Endothelial cell of umbilical vein (primary cell): ENCODE measurements at regions not wholly inside any gene's neighbourhood (a gene's known extent, or its start where the extent isn't known, plus 50 kb on each side); places are given as distances from the start of the nearest gene placed in this dataset.

Experiments
- BruUV-seq: library from RNA; stranded (reverse); fragments of 400-500 nt; replicated peaks from 2 replicates; lab custom pipeline; 2021; lab: Mats Ljungman, UMichigan
- CTCF ChIA-PET: fragments of 300-600, 350-600 bp; sonication (Branson Sonifier 250); formaldehyde crosslinking; loops from one replicate; lab custom pipeline; 2021; ENCODE audit warnings: antibody characterized with exemption, inconsistent platforms; lab: Charles Lee
- POLR2A ChIA-PET: fragments of 300-600, 350-600 bp; sonication (Branson Sonifier 250); formaldehyde crosslinking; loops from one replicate; lab custom pipeline; 2021; ENCODE audit warnings: antibody characterized with exemption, inconsistent platforms; lab: Charles Lee
- DNase-seq: peaks from one replicate; pipeline ENCODE4 v3.0.0-alpha.2; 2011; ENCODE audit warnings: low read depth, low spot score
- FAIRE-seq: peaks from 2 replicates; lab custom pipeline; 2011; peaks lifted over from hg19 to GRCh38; lab: Jason Lieb, UNC
- H2AFZ ChIP-seq: 2 replicates; pipeline ENCODE4 v1.6.0; 2012; ENCODE audit warnings: low read depth, low read length, control low read depth, inconsistent platforms
- H3K27ac ChIP-seq: 2 replicates; pipeline ENCODE4 v1.5.1; 2011; ENCODE audit warnings: low read depth, mild to moderate bottlenecking, control low read depth, low read length, moderate library complexity; ENCODE audit not compliant: insufficient read depth
- H3K27me3 ChIP-seq, 2 experiments: 2 replicates each; pipeline versions ENCODE4 v1.6.0 to v1.6.1; 2011; ENCODE audit warnings: low read length in 2 of 2, mixed read lengths in 1 of 2; ENCODE audit not compliant: control insufficient read depth in 2 of 2, insufficient read depth in 2 of 2
- H3K36me3 ChIP-seq, 2 experiments: 2 replicates in 1 of 2; 3 replicates in 1 of 2; pipeline ENCODE4 v1.5.1; 2011; ENCODE audit warnings: low read length in 2 of 2, mild to moderate bottlenecking in 1 of 2, moderate library complexity in 1 of 2; ENCODE audit not compliant: control insufficient read depth in 2 of 2, insufficient read depth in 2 of 2; ENCODE audit errors: extremely low read depth in 1 of 2
- H3K4me1 ChIP-seq: 3 replicates; pipeline ENCODE4 v1.5.1; 2011; ENCODE audit warnings: mild to moderate bottlenecking, low read length; ENCODE audit not compliant: control insufficient read depth, insufficient read depth; ENCODE audit errors: extremely low read depth
- H3K4me2 ChIP-seq: 2 replicates; pipeline ENCODE4 v1.6.1; 2011; ENCODE audit warnings: low read length, control low read depth, mixed read lengths; ENCODE audit not compliant: insufficient read depth
- H3K4me3 ChIP-seq, 3 experiments: fragments of 200-600 bp in 1 of 3; sonication (generic), shearing (Covaris generic) in 1 of 3; replicated peaks in 1 of 3; 2 replicates each; pipeline ENCODE4 v1.5.1; 2011 to 2016; ENCODE audit warnings: control low read depth in 3 of 3, low read length in 3 of 3, mild to moderate bottlenecking in 2 of 3, inconsistent platforms in 1 of 3, low read depth in 1 of 3, moderate library complexity in 1 of 3; ENCODE audit not compliant: insufficient read depth in 1 of 3
- H3K79me2 ChIP-seq: 2 replicates; pipeline ENCODE4 v1.6.0; 2012; ENCODE audit warnings: low read length, inconsistent platforms; ENCODE audit not compliant: control insufficient read depth, insufficient read depth
- H3K9ac ChIP-seq: replicated peaks from 2 replicates; pipeline ENCODE3; 2011; ENCODE audit warnings: low read length, control low read depth; ENCODE audit not compliant: insufficient read depth; ENCODE audit errors: extremely low read depth
- H3K9me1 ChIP-seq: replicated peaks from 3 replicates; pipeline ENCODE4 v1.6.0; 2011; ENCODE audit warnings: mild to moderate bottlenecking, low read length; ENCODE audit not compliant: control insufficient read depth, insufficient read depth; ENCODE audit errors: extremely low read depth
- H3K9me3 ChIP-seq: replicated peaks from 2 replicates; pipeline ENCODE4 v1.5.1; 2012; ENCODE audit warnings: low read length, inconsistent platforms; ENCODE audit not compliant: control insufficient read depth, insufficient read depth
- H4K20me1 ChIP-seq: replicated peaks from 2 replicates; pipeline ENCODE3; 2011; ENCODE audit warnings: mild to moderate bottlenecking, low read length; ENCODE audit not compliant: control insufficient read depth, insufficient read depth; ENCODE audit errors: extremely low read depth
- EZH2 ChIP-seq: IDR thresholded peaks from 2 replicates; pipeline ENCODE4 v1.6.1; 2012; ENCODE audit warnings: borderline replicate concordance, low read depth, mild to moderate bottlenecking, moderate library complexity, low read length, inconsistent platforms; ENCODE audit not compliant: severe bottlenecking
- FOS ChIP-seq: IDR thresholded peaks from 2 replicates; pipeline ENCODE4 v1.6.1; 2011; ENCODE audit warnings: mild to moderate bottlenecking, low read length, moderate library complexity, borderline replicate concordance; ENCODE audit not compliant: insufficient read depth
- GATA2 ChIP-seq: IDR thresholded peaks from 2 replicates; pipeline ENCODE4 v1.7.0; 2011; ENCODE audit warnings: low read depth, mild to moderate bottlenecking, moderate library complexity, mixed read lengths, low read length; ENCODE audit not compliant: insufficient read length, insufficient read depth
- JUN ChIP-seq: IDR thresholded peaks from 2 replicates; pipeline ENCODE4 v1.6.1; 2011; ENCODE audit warnings: borderline replicate concordance, low read depth; ENCODE audit not compliant: insufficient read length, insufficient read depth
- MYC ChIP-seq: IDR thresholded peaks from one replicate; pipeline ENCODE4 v1.6.1; 2011; ENCODE audit warnings: mild to moderate bottlenecking, low read depth, low read length
- POLR2A ChIP-seq: IDR thresholded peaks from 2 replicates; pipeline ENCODE4 v1.6.1; 2012; ENCODE audit warnings: low read depth, mild to moderate bottlenecking, control low read depth, low read length
- POLR2AphosphoS5 ChIP-seq: IDR thresholded peaks from 2 replicates; pipeline ENCODE4 v1.6.1; 2012; ENCODE audit warnings: low read depth, mild to moderate bottlenecking, control low read depth, low read length, moderate library complexity; ENCODE audit not compliant: insufficient read depth
- dilution Hi-C: fragments of 300-500 bp; cut with MboI; formaldehyde crosslinking; loops from one replicate; pipeline ENCODE4 v1.15.0; 2019; ENCODE audit warnings: low sequenced_read_pairs; ENCODE audit not compliant: extremely low pct_ligation_motif_present
- intact Hi-C: fragments of 100-400 bp; cut with micrococcal nuclease; formaldehyde crosslinking; loops from one replicate; pipeline ENCODE4 v1.10.0; 2022
- TF ChIP-seq, protein P1 (sequence below), 2 donors: IDR thresholded peaks; 1 replicate in 1 of 2; 2 replicates in 1 of 2; pipeline ENCODE4 v1.5.1; 2011; ENCODE audit warnings: low read length in 2 of 2, mild to moderate bottlenecking in 2 of 2, moderate library complexity in 2 of 2, control low read depth in 1 of 2, inconsistent platforms in 1 of 2, low read depth in 1 of 2; ENCODE audit not compliant: insufficient read depth in 1 of 2; ENCODE audit errors: extremely low read depth in 1 of 2
- TF ChIP-seq, protein P2 (sequence below): IDR thresholded peaks from 2 replicates; pipeline ENCODE4 v1.6.1; 2011; ENCODE audit not compliant: insufficient read depth, insufficient read length

DNA sequence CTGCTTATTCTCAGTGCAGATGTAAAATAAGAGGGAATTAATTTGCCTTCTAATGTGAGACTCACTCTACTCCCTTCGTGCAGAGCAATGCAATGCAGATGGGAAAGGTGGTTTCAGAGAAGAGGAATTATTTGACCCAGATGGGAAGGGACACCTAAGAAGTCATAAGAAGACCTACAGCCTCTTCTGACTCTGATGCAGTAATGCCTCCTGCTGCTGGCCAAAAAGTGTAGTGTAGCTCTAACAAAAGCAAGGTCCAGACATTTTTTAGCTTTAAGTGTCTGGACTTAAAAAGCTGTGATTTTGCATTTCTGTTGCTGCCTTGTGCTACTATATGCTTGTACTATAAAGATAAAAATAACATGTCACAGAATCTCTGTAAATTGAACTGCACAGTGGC, 501.4 kb downstream of the TTLL7 start:
- no peaks in the 10 kb centered on the region for H3K27me3 ChIP-seq
- H3K36me3 ChIP-seq: no peaks in the 10 kb centered on the region
- H4K20me1 ChIP-seq: no peaks in the 10 kb centered on the region
- no peak overlapping the region for H3K4me3 ChIP-seq
- dilution Hi-C loops (no loop called here), intact Hi-C loops (no loop called here)
- BruUV-seq: no TSS peak
- H3K4me2 ChIP-seq: no peak overlapping the region
- H3K4me1 ChIP-seq: no peaks in the 10 kb centered on the region
- H3K9ac ChIP-seq: no peak overlapping the region
- H3K27ac ChIP-seq: no peak overlapping the region
- no peak for TF ChIP-seq JUN
- TF ChIP-seq, protein P1, sequence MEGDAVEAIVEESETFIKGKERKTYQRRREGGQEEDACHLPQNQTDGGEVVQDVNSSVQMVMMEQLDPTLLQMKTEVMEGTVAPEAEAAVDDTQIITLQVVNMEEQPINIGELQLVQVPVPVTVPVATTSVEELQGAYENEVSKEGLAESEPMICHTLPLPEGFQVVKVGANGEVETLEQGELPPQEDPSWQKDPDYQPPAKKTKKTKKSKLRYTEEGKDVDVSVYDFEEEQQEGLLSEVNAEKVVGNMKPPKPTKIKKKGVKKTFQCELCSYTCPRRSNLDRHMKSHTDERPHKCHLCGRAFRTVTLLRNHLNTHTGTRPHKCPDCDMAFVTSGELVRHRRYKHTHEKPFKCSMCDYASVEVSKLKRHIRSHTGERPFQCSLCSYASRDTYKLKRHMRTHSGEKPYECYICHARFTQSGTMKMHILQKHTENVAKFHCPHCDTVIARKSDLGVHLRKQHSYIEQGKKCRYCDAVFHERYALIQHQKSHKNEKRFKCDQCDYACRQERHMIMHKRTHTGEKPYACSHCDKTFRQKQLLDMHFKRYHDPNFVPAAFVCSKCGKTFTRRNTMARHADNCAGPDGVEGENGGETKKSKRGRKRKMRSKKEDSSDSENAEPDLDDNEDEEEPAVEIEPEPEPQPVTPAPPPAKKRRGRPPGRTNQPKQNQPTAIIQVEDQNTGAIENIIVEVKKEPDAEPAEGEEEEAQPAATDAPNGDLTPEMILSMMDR (IDR thresholded peaks at IDR 0.05; ENCODE audit: extremely low read depth in 1 of 2, insufficient read depth in 1 of 2, low read depth in 1 of 2, low read length in 2 of 2): peak; percentile 9
- H3K79me2 ChIP-seq: no peaks in the 10 kb centered on the region
- ChIA-PET CTCF (no interaction called here), POLR2A (no interaction called here)
- no peak overlapping the region for H2AFZ ChIP-seq
- DNase-seq (peak; percentile 13), FAIRE-seq (no peak)
- H3K9me3 ChIP-seq: no peaks in the 10 kb centered on the region
- H3K9me1 ChIP-seq: no peaks in the 10 kb centered on the region

DNA sequence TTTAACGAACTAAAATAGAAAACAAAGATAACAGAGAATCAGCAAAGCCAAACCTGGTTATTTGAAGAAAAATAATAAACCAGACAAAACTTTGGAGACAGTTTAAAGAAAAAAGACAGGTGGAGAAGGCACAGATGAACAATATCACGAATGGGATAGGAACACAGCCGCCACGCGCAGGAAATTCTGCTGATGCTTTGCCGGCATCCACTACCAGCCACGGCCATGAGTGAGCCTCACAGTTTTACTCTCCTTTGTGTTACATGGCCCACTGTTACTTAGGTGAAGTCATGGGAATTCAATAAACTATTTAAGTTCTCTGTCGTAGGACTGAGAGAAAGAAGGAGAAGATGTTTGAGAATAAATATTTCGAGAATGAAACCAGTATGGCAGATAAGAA, 503.4 kb downstream of the TTLL7 start:
- Histone ChIP-seq H3K4me3 (no peak overlapping the region), H3K4me2 (no peak overlapping the region), H4K20me1 (no peaks in the 10 kb centered on the region), H3K36me3 (no peaks in the 10 kb centered on the region), H3K9me3 (no peaks in the 10 kb centered on the region), H3K79me2 (no peaks in the 10 kb centered on the region), H3K9me1 (no peaks in the 10 kb centered on the region), H3K27ac (no peak overlapping the region), H2AFZ (no peak overlapping the region), H3K27me3 (no peaks in the 10 kb centered on the region), H3K4me1 (no peaks in the 10 kb centered on the region), H3K9ac (no peak overlapping the region)
- no peak for DNase-seq
- dilution Hi-C loops: no loop called here
- no peak for TF ChIP-seq GATA2
- TF ChIP-seq, protein P2, sequence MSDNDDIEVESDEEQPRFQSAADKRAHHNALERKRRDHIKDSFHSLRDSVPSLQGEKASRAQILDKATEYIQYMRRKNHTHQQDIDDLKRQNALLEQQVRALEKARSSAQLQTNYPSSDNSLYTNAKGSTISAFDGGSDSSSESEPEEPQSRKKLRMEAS: no peak
- TF ChIP-seq MYC: no peak
- no peak for TF ChIP-seq POLR2A
- no peak for TF ChIP-seq FOS
- TF ChIP-seq, protein P1 (IDR thresholded peaks at IDR 0.05; ENCODE audit: extremely low read depth in 1 of 2, insufficient read depth in 1 of 2, low read depth in 1 of 2, low read length in 2 of 2): no peak
- no peak for TF ChIP-seq EZH2
- TF ChIP-seq JUN: no peak
- no peak for TF ChIP-seq POLR2AphosphoS5
- ChIA-PET CTCF (no interaction called here), POLR2A (no interaction called here)
- BruUV-seq: no TSS peak
- intact Hi-C loops: no loop called here
- FAIRE-seq: no peak
